Mammary epithelial cell (primary cell): ENCODE measurements at regions not wholly inside any gene's neighbourhood (a gene's known extent, or its start where the extent isn't known, plus 50 kb on each side); places are given as distances from the start of the nearest gene placed in this dataset.

Source experiments
- EZH2 ChIP-seq: IDR thresholded peaks from 2 replicates; pipeline ENCODE4 v1.6.1; 2012; ENCODE audit warnings: low read length, inconsistent platforms, borderline replicate concordance
- TF ChIP-seq, protein P1 (sequence below), 2 donors: IDR thresholded peaks in 1 of 2; conservative IDR thresholded peaks in 1 of 2; 2 replicates each; pipeline ENCODE4 v1.5.1; 2011 to 2012; ENCODE audit warnings: inconsistent platforms in 2 of 2, low read length in 2 of 2, mild to moderate bottlenecking in 2 of 2, control low read depth in 1 of 2, low read depth in 1 of 2; ENCODE audit not compliant: insufficient read depth in 1 of 2; ENCODE audit errors: extremely low read depth in 1 of 2

DNA sequence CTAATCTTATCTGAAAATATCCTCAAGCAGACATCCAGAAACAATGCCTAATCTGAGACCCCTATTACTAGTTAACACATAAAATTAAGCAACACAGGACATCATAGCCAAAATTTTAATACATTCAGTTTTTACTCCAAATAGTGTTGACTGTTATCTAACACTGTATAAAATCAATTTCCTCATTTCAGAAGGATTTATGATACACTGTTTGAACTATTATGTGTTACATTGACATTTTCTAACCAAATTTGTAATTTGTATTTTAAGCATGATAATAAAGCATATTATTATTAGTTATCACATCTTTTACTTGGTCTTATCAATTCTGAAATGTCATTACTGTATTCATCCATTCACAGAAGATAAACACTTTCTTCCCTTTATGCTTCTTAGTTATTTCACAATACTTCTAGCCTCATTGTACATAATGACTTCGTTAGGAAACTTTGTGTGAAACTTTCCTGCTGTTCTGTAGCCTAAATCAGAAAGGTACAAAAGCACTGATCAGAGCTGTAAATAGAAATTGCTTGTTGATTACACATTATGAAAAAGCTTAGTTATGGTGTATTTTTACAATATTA, 1248.9 kb downstream of the JRKL start:
- TF ChIP-seq, protein P1, sequence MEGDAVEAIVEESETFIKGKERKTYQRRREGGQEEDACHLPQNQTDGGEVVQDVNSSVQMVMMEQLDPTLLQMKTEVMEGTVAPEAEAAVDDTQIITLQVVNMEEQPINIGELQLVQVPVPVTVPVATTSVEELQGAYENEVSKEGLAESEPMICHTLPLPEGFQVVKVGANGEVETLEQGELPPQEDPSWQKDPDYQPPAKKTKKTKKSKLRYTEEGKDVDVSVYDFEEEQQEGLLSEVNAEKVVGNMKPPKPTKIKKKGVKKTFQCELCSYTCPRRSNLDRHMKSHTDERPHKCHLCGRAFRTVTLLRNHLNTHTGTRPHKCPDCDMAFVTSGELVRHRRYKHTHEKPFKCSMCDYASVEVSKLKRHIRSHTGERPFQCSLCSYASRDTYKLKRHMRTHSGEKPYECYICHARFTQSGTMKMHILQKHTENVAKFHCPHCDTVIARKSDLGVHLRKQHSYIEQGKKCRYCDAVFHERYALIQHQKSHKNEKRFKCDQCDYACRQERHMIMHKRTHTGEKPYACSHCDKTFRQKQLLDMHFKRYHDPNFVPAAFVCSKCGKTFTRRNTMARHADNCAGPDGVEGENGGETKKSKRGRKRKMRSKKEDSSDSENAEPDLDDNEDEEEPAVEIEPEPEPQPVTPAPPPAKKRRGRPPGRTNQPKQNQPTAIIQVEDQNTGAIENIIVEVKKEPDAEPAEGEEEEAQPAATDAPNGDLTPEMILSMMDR (conservative IDR thresholded peaks at IDR 0.05 in 1 of 2, IDR thresholded peaks at IDR 0.05 in 1 of 2; ENCODE audit: extremely low read depth in 1 of 2, insufficient read depth in 1 of 2, low read depth in 1 of 2, low read length in 2 of 2), result no peak
- no peak for TF ChIP-seq EZH2
